ENCODE measurements at regions not wholly inside any gene's neighbourhood (a gene's known extent, or its start where the extent isn't known, plus 50 kb on each side); places are given as distances from the start of the nearest gene placed in this dataset.

DNA sequence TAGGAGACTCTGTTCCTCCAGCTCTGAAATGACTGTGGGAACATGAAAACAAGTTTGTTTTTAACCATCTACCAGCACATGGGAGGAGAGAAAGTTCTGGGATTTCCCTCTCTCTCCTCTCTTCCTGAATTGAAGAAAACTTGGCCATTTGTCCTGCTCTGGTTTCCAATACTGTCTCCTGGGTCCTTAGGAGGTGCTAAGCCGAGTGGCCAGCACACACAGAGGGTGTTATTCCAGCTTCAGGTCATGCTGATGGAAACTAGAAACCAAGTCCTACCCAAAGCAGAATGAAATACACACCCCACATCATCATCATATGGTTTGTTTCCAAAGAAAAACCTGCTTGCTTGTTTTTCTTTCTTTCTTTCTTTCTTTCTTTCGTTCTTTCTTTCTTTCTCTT, 172.7 kb downstream of the RPLP1 start:
- Histone ChIP-seq H3K4me3 (ENCODE audit: low read length) (no peak overlapping the region), H3K9me3 (ENCODE audit: control insufficient read depth, low read depth, low read length) (no peaks in the 10 kb centered on the region), H3K4me1 (ENCODE audit: control insufficient read depth, insufficient read depth, low read length) (peaks cover 5% of the 10 kb centered on the region), H3K27me3 (ENCODE audit: control insufficient read depth, insufficient read depth, low read length) (peaks cover 21% of the 10 kb centered on the region), H3K36me3 (ENCODE audit: control insufficient read depth, insufficient read depth, low read length) (no peaks in the 10 kb centered on the region), H3K27ac (ENCODE audit: low read length) (no peak overlapping the region)
- WGBS (ENCODE audit: insufficient coverage, low lambda C conversion rate): 100% methylated on average over 1 of the region's 2 CpGs
- DNase-seq: no peak

DNA sequence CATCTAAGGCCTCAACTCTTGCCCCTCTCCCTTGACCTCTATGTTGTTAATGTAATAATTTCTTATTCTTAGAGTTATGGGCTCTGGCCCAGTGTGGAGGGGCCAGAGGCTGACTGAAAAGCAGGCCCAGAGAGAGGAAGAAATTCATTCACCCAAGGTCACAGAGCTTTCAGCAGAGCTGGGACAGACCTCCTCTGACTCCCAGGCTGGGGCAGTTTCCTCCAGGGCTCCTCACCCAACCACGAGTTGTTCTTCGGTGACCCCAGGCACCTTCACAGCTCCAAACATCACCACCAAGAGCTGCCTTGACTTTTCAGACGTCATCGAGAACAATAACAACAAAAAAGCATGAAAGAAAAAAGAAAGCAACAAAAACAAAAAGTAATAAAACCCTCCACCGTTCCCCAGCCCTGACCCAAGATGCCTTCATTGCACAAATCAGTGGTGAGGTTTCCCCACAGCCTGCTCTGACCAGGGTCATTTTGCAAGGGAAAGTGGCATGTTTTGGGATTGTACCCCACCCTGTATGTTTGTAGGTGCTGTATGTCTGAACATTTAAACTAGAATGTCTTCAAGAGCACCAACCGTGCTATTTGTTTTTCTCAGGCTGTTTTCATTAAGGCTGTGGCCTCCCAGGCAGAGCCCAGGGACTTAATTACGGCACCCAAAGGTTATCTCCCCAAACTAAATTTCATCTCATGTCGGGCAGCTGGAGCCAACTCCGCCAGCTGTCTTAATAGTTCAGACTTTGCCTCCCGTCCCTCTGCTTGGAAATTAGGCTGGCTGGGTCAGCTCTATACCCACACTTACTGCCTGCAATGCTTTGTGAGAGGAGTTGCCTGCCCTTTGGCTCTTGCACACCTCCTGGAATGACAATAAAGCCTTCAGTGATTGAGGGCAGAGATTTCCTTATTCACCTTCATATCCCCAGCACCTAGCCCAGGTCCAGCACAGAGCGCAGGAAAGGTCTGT, 173.8 kb downstream of the RPLP1 start:
- no peaks in the 10 kb centered on the region for H3K9me3 ChIP-seq (ENCODE audit: control insufficient read depth, low read depth, low read length)
- no peak overlapping the region for H3K27ac ChIP-seq (ENCODE audit: low read length)
- no CpG with 5 or more reads among the region's 11 CpGs for WGBS (ENCODE audit: insufficient coverage, low lambda C conversion rate)
- peak in 1 of 2 donors; percentile 43 for DNase-seq
- peaks cover 5% of the 10 kb centered on the region for H3K4me1 ChIP-seq (ENCODE audit: control insufficient read depth, insufficient read depth, low read length)
- peaks cover 26% of the 10 kb centered on the region for H3K27me3 ChIP-seq (ENCODE audit: control insufficient read depth, insufficient read depth, low read length)
- no peaks in the 10 kb centered on the region for H3K36me3 ChIP-seq (ENCODE audit: control insufficient read depth, insufficient read depth, low read length)
- no peak overlapping the region for H3K4me3 ChIP-seq (ENCODE audit: low read length)

DNA sequence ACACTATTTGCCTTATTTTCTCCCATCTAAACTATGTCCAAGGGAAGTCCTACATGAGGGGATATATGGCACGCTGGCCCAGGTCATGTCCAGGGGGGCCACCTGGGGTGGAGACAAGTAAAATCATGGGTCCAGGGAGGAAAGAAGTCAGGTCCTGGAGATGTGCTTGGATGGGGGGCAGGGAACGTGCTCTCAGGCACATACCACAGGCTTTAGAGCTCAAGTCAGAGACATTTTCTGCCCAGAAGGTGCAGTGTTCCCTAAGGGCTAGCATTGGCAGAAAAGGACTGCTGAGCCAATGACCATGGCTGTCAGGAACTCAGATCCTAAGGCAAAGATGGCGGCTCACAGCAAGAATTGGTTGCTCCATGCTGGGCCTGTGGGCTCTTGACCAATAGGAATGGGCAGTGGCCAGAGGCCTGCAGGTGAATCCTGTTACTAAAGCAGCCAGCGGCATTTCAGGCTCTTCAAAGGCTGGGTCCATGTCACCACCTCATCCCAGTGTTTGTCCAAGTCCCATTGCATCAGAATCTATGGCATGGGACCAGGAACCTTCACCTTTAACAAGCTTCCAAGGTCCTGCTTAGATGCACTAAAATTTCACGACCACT, 175.0 kb downstream of the RPLP1 start:
- Histone ChIP-seq H3K9me3 (ENCODE audit: control insufficient read depth, low read depth, low read length) (no peaks in the 10 kb centered on the region), H3K36me3 (ENCODE audit: control insufficient read depth, insufficient read depth, low read length) (no peaks in the 10 kb centered on the region), H3K4me1 (ENCODE audit: control insufficient read depth, insufficient read depth, low read length) (peaks cover 5% of the 10 kb centered on the region), H3K27me3 (ENCODE audit: control insufficient read depth, insufficient read depth, low read length) (peaks cover 29% of the 10 kb centered on the region), H3K4me3 (ENCODE audit: low read length) (no peak overlapping the region), H3K27ac (ENCODE audit: low read length) (no peak overlapping the region)
- 100% methylated on average over 1 of the region's 5 CpGs for WGBS (ENCODE audit: insufficient coverage, low lambda C conversion rate)
- no peak for DNase-seq

GRCh38 chr15:69628256-69629093, 175.9 kb downstream of the RPLP1 start:
- Histone ChIP-seq H3K27me3 (ENCODE audit: control insufficient read depth, insufficient read depth, low read length) (peaks cover 27% of the 10 kb centered on the region), H3K27ac (ENCODE audit: low read length) (no peak overlapping the region), H3K4me1 (ENCODE audit: control insufficient read depth, insufficient read depth, low read length) (peaks cover 5% of the 10 kb centered on the region), H3K4me3 (ENCODE audit: low read length) (no peak overlapping the region), H3K36me3 (ENCODE audit: control insufficient read depth, insufficient read depth, low read length) (no peaks in the 10 kb centered on the region), H3K9me3 (ENCODE audit: control insufficient read depth, low read depth, low read length) (no peaks in the 10 kb centered on the region)
- DNase-seq: no peak
- 63% methylated on average over 3 of the region's 12 CpGs for whole genome bisulfite sequencing (ENCODE audit: insufficient coverage, low lambda C conversion rate)

GRCh38 chr15:69629631-69630161, 177.1 kb downstream of the RPLP1 start:
- H3K27me3 ChIP-seq (ENCODE audit: control insufficient read depth, insufficient read depth, low read length): peaks cover 20% of the 10 kb centered on the region
- peaks cover 5% of the 10 kb centered on the region for H3K4me1 ChIP-seq (ENCODE audit: control insufficient read depth, insufficient read depth, low read length)
- H3K9me3 ChIP-seq (ENCODE audit: control insufficient read depth, low read depth, low read length): no peaks in the 10 kb centered on the region
- no peak overlapping the region for H3K4me3 ChIP-seq (ENCODE audit: low read length)
- no peak for DNase-seq
- no CpG with 5 or more reads among the region's 15 CpGs for WGBS (ENCODE audit: insufficient coverage, low lambda C conversion rate)
- H3K27ac ChIP-seq (ENCODE audit: low read length): no peak overlapping the region
- no peaks in the 10 kb centered on the region for H3K36me3 ChIP-seq (ENCODE audit: control insufficient read depth, insufficient read depth, low read length)

DNA sequence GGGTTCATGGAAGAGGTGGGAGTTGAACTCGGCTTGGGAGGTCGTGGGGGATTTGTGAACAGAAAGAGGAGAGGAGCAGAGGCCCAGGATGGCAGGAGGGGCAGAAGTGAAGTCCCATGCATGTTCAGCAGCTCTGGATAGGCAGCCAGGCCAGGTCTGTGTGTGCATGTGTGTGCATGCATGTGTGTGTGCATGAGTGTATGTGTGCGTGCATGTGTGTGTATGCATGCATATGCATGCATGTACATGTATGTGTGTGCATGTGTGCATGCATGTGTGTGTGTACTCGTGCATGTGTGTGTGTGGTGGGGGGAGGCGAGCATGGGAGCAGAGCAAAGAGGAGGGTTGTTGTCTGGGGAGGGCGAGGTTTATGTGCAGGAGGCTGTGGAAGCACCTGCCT, 178.4 kb downstream of the RPLP1 start:
- Histone ChIP-seq H3K27me3 (ENCODE audit: control insufficient read depth, insufficient read depth, low read length) (peaks cover 22% of the 10 kb centered on the region), H3K4me1 (ENCODE audit: control insufficient read depth, insufficient read depth, low read length) (peaks cover 5% of the 10 kb centered on the region), H3K36me3 (ENCODE audit: control insufficient read depth, insufficient read depth, low read length) (no peaks in the 10 kb centered on the region), H3K27ac (ENCODE audit: low read length) (no peak overlapping the region), H3K9me3 (ENCODE audit: control insufficient read depth, low read depth, low read length) (no peaks in the 10 kb centered on the region), H3K4me3 (ENCODE audit: low read length) (no peak overlapping the region)
- WGBS (ENCODE audit: insufficient coverage, low lambda C conversion rate): no CpG with 5 or more reads among the region's 6 CpGs
- DNase-seq: no peak

- H3K4me1 ChIP-seq (ENCODE audit: control insufficient read depth, insufficient read depth, low read length): no peaks in the 10 kb centered on the region
- H3K36me3 ChIP-seq (ENCODE audit: control insufficient read depth, insufficient read depth, low read length): no peaks in the 10 kb centered on the region
- DNase-seq: no peak
- no peak overlapping the region for H3K27ac ChIP-seq (ENCODE audit: low read length)
- H3K9me3 ChIP-seq (ENCODE audit: control insufficient read depth, low read depth, low read length): no peaks in the 10 kb centered on the region
- no peak overlapping the region for H3K4me3 ChIP-seq (ENCODE audit: low read length)
- WGBS (ENCODE audit: insufficient coverage, low lambda C conversion rate): 100% methylated on average over 2 of the region's 4 CpGs
- H3K27me3 ChIP-seq (ENCODE audit: control insufficient read depth, insufficient read depth, low read length): peaks cover 29% of the 10 kb centered on the region
These were observed 179.4 kb downstream of the RPLP1 start for GRCh38 chr15:69631978-69632377.

DNA sequence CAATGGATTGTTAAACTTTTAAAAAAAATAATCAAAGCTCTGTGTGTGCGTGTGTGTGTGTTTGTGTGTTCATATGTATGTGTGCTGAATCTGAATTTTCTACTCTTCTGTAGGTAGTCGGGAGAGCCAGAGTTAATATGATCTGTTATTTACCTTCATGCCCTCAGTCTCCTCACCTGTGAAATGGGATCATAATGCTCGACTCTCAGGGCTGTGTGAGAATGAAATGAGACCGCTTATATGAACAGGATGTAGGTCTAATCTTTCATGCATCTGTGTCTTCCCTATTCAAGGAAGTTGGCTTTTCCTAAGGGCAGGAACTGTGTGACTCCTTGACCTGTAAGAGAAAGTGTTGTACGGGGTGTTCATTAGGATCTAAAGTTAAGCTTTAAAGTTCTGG, 182.2 kb downstream of the RPLP1 start:
- H3K36me3 ChIP-seq (ENCODE audit: control insufficient read depth, insufficient read depth, low read length): no peaks in the 10 kb centered on the region
- H3K4me1 ChIP-seq (ENCODE audit: control insufficient read depth, insufficient read depth, low read length): no peaks in the 10 kb centered on the region
- H3K27ac ChIP-seq (ENCODE audit: low read length): no peak overlapping the region
- H3K27me3 ChIP-seq (ENCODE audit: control insufficient read depth, insufficient read depth, low read length): peaks cover 35% of the 10 kb centered on the region
- DNase-seq: no peak
- H3K4me3 ChIP-seq (ENCODE audit: low read length): no peak overlapping the region
- WGBS (ENCODE audit: insufficient coverage, low lambda C conversion rate): no CpG with 5 or more reads among the region's 5 CpGs
- H3K9me3 ChIP-seq (ENCODE audit: control insufficient read depth, low read depth, low read length): no peaks in the 10 kb centered on the region

DNA sequence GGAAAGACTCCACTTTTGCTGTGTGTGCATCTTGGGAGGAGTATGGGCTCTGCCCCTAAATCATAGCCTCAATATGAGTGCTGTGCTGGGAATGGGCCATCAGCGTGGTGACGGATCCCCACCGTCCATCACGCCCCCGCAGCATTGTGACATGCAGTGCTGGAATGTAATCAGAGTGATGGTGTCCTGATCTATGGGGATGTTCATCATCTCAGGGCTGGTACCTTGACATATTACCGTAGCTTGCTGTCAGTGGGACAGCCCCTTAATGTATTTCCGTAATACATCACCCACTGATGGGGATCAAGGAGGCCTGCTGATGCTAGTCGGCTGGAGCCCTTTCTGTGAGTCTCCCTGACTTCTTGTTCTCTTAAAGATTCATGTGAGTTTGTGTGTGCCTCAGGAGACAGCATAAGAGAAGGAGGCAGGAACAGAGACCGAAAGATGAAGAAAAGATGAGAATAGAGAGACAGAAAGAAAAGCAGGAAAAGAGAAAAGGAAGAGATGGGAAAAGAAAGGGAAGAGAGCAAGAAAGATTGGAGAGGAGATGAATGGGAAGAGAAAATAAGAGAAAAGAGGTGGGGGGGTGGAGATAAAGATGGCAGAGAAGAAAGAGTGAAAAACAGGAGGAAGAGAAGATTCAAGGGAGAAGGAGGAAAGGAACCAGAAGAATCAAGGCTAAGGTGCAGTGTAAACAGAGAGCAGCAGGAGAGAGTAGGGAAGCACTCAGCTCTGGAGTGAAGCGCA, 183.7 kb downstream of the RPLP1 start:
- peaks cover 28% of the 10 kb centered on the region for H3K27me3 ChIP-seq (ENCODE audit: control insufficient read depth, insufficient read depth, low read length)
- no peaks in the 10 kb centered on the region for H3K9me3 ChIP-seq (ENCODE audit: control insufficient read depth, low read depth, low read length)
- WGBS (ENCODE audit: insufficient coverage, low lambda C conversion rate): 90% methylated on average over 1 of the region's 10 CpGs
- no peak overlapping the region for H3K4me3 ChIP-seq (ENCODE audit: low read length)
- no peak overlapping the region for H3K27ac ChIP-seq (ENCODE audit: low read length)
- no peaks in the 10 kb centered on the region for H3K36me3 ChIP-seq (ENCODE audit: control insufficient read depth, insufficient read depth, low read length)
- H3K4me1 ChIP-seq (ENCODE audit: control insufficient read depth, insufficient read depth, low read length): no peaks in the 10 kb centered on the region
- DNase-seq: no peak
